Stimulated activated CD4-positive, alpha-beta T cell treated with anti-CD3 and anti-CD28 coated beads, Interleukin-2, amount 100 ng/mL, for 4 hours (primary cell): ENCODE measurements at regions not wholly inside any gene's neighbourhood (a gene's known extent, or its start where the extent isn't known, plus 50 kb on each side); places are given as distances from the start of the nearest gene placed in this dataset.

Source experiments
- DNase-seq: peaks from one replicate; pipeline ENCODE4 v3.0.0-alpha.2; 2020; ENCODE audit warnings: low read depth

DNA sequence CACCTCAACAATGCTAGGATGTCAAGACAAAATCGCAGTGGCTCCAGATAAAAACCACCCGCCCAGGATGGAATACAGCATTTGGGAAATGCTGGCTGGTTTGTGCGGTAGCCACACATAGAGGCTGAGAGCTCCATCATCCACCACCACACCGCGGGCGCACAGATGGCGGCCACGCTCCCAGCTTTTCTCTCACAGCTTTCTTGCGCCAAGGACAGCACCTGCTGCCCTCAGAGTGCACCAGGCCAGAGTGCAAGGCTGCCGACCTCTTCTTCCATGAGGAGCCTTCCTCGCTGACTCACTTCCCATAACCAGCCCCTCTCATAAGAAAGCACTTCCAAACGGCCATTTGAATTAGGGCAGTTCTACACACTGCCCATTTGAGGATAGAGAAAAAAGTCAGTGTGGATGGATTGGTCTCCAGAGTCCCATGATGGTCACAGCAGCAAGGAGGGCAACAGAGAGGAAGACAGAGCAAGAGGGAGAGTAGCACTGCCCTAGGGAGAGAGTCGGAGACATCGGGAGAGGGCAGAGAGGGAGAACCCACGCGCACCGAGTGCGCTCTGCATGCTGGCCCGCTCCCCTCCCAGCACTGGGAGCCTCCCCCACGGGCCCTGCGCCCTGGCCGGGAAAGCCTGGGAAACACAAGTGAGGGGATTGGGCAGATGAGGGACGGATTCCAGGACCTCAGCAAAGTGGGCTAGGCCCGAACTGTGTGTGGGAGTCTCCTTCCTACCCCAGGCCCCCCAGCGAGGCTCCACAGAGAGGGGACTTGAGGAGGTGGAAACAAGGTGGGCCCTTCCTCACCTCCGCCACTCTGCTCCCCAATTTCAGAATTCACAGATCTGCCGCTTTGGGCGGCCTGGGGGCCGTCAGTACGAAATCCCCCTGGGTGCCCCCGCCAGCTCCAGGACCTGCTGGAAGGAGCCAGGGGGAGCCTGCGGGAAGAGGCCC, 156.9 kb downstream of the USP12 start:
- DNase-seq: no peak

DNA sequence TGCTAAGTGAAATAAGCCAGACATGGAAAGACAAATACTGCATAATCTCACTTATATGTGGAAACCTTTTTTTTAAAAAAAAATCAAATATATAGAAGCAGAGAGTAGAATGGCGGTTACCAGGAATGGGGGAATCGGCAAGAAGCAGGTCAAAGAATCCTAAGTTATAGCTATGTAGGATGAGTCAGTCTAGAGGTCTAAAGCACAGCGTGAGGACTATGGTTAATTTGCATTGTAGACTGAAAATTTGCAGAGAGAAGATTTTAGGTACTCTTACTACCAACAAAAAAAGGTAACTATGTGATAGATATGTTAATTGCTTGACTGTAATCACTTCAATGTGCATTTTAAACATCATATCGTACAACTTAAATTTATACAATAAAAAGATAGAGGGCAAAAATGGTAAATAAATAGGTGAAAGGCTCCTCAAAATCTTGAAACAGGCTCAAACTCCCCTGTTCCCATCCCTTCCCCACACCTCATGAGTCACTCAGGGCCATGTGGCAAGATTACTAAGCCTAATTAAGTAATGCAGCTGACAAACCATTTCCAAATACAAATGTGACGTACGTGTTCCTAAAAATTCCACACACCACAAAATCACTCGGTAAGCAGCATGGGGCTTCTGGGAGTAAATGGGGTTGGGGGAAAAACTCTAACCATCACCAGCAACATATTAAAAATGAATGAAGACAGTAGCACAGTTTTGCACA, 159.0 kb downstream of the USP12 start:
- no peak for DNase-seq

DNA sequence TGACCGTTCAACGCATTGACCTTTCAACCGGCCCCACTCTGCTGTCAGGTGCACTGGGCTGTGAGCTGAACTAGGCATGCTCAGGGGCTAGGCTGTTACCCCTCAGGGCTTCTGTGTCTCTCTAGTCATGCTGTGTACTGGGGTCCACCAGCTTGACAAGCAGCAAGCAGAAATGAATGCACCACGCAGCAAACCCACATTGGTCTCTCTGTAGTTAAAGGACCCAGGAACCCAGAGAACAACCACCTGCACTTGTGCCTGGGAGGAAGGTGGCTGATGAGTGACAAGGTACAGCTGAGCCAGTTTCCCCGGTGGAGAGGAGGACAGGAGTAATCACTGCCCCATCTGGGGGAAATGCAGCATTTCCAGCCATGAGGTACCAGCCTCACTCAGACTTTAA, 159.9 kb downstream of the USP12 start:
- no peak for DNase-seq

DNA sequence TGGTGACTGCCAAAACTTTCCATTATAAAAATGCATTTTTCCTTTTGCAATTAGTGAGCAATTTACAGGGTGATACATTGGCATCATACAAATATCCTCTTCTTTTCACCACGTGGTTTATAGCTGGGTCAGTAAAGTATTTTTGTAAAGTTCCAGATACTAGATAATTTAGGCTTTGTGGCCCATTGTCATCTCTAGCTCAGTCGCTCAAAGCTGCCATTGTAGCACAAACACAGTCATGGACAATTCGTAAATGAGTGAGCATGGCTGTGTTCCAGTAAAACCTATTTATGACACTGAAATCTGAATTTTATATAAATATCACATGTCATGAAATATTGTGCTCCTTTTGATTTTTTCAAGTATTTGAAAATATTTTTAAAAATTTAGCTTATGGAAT, 162.9 kb downstream of the USP12 start:
- no peak for DNase-seq

DNA sequence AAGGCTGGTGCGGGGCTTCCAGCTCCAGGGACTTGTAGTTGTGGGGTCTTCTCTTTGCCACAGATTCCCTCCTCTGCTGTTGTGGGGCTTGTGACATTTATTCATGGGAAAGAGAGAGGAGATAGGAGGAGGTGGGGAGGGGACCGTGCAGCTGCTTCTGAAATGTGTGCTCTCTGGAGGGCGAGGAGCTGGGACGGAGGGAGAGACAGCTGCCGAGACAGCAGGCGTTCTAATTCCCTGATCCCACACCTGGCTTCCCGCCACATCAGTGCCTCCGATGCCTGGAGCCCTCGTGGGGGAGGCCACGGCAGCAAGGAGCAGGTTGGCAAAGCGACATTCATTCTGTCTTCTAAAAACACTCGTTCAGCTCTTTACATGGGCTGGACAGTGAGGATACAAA, 164.4 kb downstream of the USP12 start:
- no peak for DNase-seq

DNA sequence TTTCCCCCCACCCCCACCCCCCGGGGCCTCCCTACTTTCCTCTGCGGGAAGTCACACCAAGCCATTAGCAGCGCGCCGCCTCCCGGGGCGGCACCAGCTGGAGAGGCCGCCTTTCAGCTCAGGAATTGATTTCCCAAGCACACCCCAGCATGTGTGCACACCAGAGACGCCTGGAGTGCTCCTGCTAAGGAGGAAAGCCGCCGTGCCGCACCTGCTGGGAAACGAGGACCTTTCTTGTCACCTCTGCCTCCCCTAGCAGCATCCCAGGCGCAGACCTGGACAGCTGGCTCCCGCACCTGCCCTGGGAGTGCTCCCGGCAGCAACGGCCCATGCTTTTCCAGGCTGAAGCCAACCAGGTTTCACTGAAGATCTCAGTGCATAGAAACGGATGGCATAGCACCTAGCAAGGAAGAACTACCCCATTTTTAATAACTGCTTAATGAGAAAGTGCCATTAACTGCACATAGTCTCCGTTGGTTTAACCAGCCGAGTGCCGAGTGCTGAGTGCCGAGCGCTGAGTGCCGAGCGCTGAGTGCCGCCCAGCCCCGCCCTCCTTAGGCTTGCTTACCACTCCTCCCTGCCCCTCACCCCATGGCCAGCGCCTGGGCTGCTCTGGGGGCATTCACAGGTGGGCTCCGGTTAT, 165.0 kb downstream of the USP12 start:
- DNase-seq: no peak

DNA sequence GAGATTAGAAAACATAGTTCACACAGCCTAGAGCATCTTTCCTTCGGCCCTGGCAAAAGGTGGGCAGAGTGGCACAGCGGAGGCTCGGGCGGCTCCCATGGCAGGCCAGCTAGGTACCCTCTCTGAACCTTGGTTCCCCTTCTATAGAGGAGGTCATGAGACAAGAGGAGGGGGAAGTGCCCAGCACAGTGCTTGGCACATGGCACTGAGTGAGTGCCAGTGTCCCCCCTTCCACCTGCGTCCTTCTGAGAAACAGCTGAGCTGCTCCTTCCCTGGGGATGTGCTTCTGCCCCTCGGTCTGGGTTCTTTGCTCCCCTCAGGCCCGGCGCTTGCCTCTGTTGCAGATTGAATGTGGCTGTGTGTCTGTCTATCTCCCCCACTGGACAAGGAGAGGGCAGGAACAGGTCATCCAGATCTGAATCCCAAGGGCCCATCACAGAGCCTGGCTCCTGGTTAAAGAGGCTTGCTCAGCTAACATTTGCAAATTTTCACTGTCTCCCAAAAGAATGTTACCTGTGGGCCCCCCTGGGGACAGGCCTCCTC, 165.6 kb downstream of the USP12 start:
- no peak for DNase-seq

DNA sequence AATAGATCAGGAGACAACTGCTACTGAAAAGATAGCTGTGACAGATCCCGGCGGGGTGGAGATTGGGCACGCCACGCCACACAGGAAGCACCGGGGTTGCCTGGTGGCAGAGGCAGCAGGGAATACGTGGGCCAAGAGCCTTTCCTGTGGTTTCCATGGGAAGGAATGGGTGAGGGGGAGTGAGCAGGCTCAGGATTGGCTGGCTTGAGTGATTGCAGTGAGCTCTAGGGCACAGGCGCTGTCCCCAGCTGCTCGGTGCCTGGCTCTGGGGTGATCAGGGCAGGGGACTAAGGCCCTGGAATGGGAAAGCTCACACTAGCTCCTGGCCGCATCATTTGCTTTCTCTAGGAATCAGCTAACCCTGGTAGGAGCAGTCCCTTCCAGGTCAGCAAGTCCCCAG, 166.1 kb downstream of the USP12 start:
- no peak for DNase-seq

DNA sequence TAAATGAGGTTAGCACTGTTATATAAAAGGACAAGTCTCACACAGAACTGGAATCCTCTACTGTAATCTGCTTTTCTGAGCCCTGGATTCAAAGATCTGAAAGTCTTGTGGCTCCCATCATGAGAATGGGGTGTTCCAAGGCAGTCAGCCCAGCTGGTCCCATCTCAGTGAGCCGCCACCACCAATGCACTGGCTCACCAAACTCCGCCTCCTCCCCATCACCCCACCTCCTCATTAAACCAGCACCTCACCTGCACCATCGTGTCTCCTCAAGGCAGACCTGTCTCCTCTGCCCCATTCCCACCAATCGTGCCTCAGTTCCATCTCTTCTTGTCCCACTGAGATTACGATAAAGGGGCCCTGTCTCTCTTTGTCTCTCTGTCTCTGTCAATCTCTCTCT, 166.7 kb downstream of the USP12 start:
- DNase-seq: no peak

DNA sequence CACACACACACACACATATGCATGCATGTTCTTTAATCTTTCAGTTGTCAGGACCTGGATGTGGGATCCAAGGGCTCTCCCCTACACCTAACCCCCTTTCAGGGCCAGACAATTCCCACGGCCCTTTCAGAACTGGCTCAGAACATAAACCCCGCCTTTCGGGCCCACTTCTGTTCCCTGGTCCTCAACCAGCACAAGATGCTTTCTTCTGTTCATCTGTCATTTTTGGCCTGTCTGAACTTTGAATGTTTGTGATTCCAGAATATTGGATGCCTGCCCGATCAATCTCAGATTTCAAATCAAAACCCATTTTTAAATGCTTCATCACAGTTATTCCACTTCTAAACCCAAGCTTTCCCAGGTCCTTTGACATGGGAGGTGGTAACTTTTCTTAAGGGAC, 167.3 kb downstream of the USP12 start:
- no peak for DNase-seq

DNA sequence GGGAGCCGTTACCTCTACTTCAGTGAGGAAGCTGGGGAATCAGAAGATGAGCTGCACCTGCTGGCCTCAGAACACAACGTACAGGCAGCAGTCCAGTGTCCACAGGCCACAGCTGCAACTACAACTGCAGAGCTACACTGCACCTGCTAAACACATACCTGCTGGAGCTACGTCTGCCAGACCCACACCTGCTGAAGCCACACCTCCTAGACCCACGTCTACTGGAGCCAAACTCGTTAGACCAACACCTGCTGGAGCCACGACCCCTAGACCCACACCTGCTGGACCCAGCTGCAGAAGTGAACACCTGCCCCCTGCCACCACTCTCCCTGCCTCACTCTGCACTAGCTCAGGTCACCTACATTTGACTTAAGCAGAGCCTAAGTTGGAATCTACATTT, 169.9 kb downstream of the USP12 start:
- DNase-seq: no peak

DNA sequence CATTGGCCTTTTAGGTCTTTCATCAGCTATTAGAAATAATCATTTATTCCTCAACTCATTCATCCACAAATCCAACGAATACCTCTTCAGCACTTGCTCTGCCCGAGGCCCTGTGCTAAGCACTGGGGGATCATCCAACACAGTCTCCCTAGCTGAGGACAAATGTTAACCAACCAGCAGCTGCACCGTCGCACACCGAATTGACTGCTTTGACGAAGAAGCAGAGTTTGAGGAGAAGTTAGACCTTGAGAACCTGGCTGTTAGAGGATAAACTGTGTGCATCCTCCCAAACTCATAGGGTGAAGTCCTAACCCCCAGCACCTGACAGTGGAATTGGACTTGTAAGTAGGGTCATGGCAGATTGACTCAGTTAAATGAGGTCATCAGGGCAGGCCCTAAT, 170.9 kb downstream of the USP12 start:
- DNase-seq: no peak

DNA sequence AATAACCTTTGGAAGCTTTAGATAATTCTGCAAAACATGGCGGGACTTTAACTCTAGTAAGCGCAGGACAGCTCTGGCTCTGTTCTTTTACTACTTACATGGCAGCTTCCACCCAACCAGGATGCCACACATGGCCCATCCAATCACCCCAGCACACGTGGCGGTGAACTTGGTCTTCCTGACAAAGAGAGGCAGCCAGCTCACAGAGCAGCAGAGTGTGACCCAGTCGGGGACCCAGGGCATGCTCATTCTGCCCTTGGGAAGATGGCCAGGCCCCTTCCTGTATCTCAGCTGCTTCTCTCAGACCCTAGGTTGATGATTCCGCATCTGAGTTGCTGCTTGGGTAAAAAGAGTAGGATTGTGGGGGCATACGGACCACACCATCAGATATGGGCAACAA, 172.1 kb downstream of the USP12 start:
- DNase-seq: no peak

DNA sequence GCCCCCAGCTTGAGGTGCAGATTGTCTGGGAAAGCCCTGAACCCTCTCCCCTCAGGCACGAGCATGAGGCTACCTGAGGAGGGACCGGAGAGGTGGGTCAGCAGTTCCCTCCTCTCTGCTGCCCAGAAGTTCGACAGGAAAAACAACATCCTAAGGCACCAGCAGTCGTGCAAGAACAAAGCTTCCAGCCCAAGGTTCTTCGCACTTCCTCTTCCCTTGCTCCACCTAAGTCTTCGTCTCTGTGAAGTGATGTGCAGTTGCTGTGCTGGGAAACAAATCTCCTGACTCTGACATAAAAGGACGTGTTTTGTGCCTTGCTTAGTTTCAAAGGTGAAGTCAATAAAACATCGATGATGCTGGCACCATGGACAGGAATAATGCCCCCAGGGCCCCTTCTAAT, 173.3 kb downstream of the USP12 start:
- no peak for DNase-seq

DNA sequence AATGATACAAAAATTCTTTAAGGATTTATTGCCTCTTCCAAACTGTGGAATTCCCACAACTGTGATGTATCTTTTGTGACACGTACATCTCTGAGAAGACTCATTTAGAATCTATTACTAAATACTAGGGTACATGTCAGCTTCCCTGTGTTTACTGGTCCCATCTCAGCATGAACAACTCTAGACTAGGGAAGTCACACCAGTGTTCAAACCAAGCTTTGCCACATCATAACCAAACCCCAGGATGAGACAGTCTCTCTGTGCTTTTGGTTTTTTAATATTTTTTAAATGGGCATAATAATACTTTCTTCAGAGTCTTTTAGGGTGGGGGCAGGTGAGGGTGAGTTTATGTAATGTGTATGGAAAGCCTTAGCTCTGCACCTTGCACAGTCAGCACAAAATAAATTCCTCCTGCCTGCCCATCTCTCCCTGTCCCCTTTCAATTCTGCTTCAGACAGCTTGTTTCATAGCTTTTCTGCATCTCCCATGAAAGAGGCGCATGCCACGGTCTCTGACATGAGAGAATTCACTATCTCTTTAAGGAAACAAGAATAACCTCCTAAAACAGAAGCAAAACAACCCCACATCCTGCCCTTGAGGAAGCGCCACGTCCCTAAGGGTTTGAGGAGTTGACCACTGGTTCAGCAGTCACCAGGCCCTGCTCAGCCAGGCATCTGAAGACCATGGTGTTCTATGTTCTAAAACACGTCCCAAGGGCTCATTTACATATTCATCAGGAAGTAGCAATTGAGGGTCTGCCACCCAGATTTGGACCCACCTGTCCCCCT, 174.5 kb downstream of the USP12 start:
- no peak for DNase-seq

DNA sequence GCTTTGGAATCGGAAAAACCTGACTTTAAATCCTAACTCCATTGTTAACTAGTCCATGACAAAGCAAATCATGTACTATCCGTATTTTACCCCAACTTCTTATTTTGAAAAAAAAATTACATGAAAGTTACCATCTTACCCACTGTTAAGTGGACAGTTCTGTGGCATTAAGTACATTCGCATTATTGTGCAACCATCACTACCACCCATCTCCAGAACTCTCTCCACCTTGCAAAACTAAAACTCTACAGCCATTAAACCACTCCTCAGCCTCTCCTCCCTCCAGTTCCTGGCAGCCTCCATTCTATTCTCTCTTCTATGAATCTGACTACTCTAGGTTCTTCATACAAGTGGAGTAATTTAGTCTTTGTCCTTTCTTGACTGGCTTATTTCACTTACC, 176.5 kb downstream of the USP12 start:
- no peak for DNase-seq

DNA sequence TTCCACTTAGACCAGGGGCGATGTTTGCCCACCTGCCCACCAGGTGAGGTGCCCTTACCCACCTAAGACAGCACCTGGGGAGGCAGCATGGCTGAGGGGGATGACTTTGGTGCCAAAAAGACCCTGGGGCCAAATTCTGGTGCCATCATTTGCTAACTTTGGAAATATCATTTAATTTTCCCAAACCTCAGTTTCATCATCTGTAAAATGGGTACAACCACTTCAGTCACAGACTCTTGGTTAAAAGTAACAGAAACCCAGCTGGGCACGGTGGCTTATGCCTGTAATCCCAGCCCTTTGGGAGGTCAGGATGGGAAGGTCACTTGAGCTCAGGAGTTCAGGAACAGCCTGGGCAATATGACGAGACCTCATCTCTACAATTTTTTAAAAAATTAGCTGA, 177.8 kb downstream of the USP12 start:
- DNase-seq: no peak

DNA sequence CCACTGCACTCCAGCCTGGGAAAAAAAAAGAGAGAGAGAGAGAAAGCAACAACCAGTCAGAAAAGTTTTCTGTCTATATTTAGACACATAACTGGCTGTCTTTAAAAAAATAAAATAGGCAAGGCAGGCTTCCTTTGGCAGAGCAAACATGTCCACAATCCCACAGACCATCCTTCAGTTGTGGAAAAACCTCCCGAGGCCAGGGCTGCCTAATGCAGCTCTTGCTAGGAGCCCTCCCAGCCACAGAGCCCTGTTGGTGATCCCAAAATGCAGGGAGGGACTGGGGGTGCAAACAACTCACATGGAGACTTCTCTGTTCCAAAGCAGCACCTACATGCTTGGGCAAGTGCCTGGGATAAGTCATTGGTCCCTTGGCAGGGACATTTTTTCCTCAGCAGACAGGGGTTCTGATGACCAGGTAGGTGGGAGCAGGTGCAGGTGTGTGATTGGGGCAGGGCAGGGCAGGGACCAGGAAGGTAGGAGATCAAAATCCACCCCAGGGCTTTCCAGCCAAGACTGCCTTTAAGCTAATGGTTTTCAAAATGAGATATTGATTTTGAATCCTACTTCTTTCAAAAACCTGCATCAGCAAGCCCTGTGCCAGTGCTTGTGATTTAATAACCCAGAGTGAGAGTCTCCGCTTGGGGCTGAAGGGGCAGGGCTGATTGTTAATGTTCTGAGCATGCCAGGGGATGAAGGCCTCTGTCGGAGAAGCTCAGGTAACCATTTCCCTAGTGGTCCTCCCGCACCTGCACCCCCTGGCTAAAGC, 178.5 kb downstream of the USP12 start:
- no peak for DNase-seq

DNA sequence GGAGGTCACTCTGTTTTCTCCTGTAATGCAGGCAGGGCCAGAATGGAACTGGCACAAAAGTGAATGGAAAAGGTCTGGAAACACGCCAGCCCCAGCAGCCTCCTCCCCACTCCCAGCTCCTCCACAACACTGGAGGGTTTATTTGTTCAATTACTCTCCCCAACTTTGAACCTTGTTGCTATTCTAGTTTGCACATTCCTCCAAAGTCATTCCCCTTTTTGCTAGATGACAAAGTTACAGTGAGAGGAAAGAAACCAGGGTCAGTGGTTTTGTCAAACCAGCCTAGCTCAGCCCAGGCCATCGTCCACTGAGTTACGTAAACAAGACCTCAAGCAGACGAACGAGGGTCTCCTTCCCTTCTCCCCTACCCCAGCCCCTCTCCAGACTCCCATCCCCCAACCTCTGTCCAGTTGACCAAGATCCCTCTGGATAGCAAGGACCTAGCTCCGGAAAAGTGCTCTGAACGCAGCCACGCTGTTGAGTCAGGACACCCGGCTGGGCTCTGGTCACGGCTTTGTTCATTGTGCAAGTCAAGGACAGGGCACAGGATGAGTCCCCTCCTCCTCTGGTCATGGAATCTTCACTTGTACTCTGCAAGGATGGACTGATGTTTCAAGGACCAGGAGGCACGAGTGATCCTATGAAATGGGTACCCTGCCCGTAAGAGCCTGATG, 180.0 kb downstream of the USP12 start:
- DNase-seq: no peak

DNA sequence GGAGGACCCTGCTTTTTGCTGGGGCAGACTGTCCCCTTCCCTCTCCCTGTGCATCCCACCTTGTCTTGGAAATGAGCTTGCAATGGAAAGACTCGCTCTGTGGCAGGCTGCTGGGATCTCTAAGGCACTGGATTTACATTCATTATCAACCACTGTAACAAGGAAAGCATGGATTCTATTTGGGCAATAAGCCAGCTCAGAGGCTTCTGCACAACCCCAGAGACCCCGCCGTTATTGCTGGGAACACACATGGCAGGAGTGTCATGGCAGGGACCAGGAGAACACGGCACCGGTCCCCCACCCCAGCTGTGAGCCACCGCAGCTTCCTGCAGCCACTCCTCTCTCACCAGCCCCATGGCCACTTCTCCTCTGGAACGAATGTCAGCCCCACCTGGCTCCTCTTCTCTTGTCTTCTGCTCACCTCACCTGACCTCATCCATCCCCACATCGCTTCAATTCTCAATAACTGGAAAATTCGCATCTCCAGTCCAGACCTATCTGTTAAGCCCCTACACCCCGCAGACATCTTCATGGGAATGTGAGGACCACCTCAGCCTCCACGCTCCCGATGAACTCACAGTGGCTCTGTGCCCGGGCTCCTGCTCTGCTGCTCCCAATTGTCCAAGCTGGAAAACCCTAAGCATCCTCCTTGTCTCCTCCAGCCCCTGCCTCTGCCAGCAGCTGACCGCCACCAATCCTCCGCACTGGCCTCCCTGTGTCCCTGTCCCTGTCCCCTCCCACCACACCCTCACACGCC, 181.5 kb downstream of the USP12 start:
- DNase-seq: no peak
